Thyroid gland (tissue), 4 donors: ENCODE measurements at regions not wholly inside any gene's neighbourhood (a gene's known extent, or its start where the extent isn't known, plus 50 kb on each side); places are given as distances from the start of the nearest gene placed in this dataset.

ENCODE experiments used
- DNase-seq, 2 donors: peaks; one replicate each; pipeline ENCODE4 v3.0.0-alpha.2; 2019
- H3K27ac ChIP-seq, 3 donors: fragments of 200-600 bp; sonication (generic); 1 replicate in 2 of 3; 2 replicates in 1 of 3; pipeline ENCODE4 v1.5.1; 2016 to 2019; ENCODE audit warnings: mild to moderate bottlenecking in 1 of 3, moderate library complexity in 1 of 3
- H3K27me3 ChIP-seq: fragments of 200-600 bp; sonication (generic); one replicate; pipeline ENCODE4 v1.5.1; 2019
- H3K36me3 ChIP-seq, 2 donors: fragments of 200-600 bp; sonication (generic); one replicate each; pipeline ENCODE4 v1.5.1; 2016 to 2019
- H3K4me1 ChIP-seq, 2 donors: fragments of 200-600 bp; sonication (generic); one replicate each; pipeline ENCODE4 v1.5.1; 2017 to 2019
- H3K4me3 ChIP-seq, 3 donors: fragments of 200-600 bp; sonication (generic); replicated peaks in 1 of 3; 1 replicate in 2 of 3; 2 replicates in 1 of 3; pipeline ENCODE4 v1.5.1; 2016; ENCODE audit warnings: mild to moderate bottlenecking in 1 of 3
- H3K9me3 ChIP-seq: fragments of 200-600 bp; sonication (generic); one replicate; pipeline ENCODE4 v1.5.1; 2017
- POLR2A ChIP-seq, 2 donors: fragments of 450-650 bp; IDR thresholded peaks; one replicate each; pipeline ENCODE4 v1.6.1; 2017; ENCODE audit warnings: antibody characterized with exemption in 2 of 2, mild to moderate bottlenecking in 2 of 2, moderate library complexity in 1 of 2
- WGBS, 2 donors: methylation state at CpG; one replicate each; pipeline ENCODE4 v1.1.5; 2017; 5-methylcytosine and 5-hydroxymethylcytosine counted together
- intact Hi-C: fragments of 100-400 bp; cut with DNase I; formaldehyde crosslinking; loops from one replicate; pipeline ENCODE4 v1.15.1; 2023
- TF ChIP-seq, protein P1 (sequence below), 6 experiments: fragments of 200-600 bp in 3 of 6; fragments of 450-650 bp in 3 of 6; sonication (generic) in 3 of 6; IDR thresholded peaks; one replicate each; pipeline ENCODE4 v1.5.1; 2016 to 2019; ENCODE audit warnings: antibody characterized with exemption in 6 of 6, mild to moderate bottlenecking in 2 of 6, inconsistent platforms in 1 of 6, moderate library complexity in 1 of 6

DNA sequence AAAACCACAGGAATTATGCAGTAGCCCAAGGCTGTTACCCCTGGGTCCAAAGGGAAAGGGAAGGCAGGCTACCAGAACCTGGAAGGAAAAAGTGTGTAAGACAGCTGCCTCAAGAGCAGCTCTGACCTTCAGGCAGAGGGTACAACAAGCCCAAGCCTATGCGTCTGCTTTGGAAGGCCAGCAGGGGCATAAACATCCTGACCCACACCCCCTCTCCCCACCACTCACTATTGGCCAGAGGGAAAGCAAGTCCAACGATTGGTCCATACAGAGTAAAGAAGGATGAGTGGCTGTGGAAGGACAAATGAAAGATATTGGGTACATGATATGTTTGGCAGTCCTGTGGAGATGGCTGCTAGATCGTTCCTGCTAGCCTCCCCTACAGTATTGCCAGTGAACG lies 227.6 kb upstream of the HNRNPA3 start:
- Histone ChIP-seq H3K27me3 (peaks cover 8% of the 10 kb centered on the region), H3K27ac (no peak overlapping the region), H3K36me3 (no peaks in the 10 kb centered on the region), H3K9me3 (no peaks in the 10 kb centered on the region), H3K4me1 (no peaks in the 10 kb centered on the region), H3K4me3 (no peak overlapping the region)
- no peak for DNase-seq
- WGBS, 2 donors = 90% methylated on average over 4 of the region's 4 CpGs
- intact Hi-C loops = no loop called here
- TF ChIP-seq, protein P1, sequence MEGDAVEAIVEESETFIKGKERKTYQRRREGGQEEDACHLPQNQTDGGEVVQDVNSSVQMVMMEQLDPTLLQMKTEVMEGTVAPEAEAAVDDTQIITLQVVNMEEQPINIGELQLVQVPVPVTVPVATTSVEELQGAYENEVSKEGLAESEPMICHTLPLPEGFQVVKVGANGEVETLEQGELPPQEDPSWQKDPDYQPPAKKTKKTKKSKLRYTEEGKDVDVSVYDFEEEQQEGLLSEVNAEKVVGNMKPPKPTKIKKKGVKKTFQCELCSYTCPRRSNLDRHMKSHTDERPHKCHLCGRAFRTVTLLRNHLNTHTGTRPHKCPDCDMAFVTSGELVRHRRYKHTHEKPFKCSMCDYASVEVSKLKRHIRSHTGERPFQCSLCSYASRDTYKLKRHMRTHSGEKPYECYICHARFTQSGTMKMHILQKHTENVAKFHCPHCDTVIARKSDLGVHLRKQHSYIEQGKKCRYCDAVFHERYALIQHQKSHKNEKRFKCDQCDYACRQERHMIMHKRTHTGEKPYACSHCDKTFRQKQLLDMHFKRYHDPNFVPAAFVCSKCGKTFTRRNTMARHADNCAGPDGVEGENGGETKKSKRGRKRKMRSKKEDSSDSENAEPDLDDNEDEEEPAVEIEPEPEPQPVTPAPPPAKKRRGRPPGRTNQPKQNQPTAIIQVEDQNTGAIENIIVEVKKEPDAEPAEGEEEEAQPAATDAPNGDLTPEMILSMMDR (IDR thresholded peaks at IDR 0.05) = no peak
- no peak for TF ChIP-seq POLR2A (IDR thresholded peaks at IDR 0.05)

GRCh38 chr2:176985871-176986270 lies 226.7 kb upstream of the HNRNPA3 start:
- H3K4me1 ChIP-seq = no peaks in the 10 kb centered on the region
- intact Hi-C loops = no loop called here
- H3K9me3 ChIP-seq = no peaks in the 10 kb centered on the region
- H3K27ac ChIP-seq = no peak overlapping the region
- 88% methylated on average over 2 of the region's 2 CpGs for WGBS, 2 donors
- H3K27me3 ChIP-seq = peaks cover 8% of the 10 kb centered on the region
- TF ChIP-seq, protein P1 (IDR thresholded peaks at IDR 0.05) = no peak
- TF ChIP-seq POLR2A (IDR thresholded peaks at IDR 0.05) = no peak
- H3K4me3 ChIP-seq = no peak overlapping the region
- DNase-seq = no peak
- no peaks in the 10 kb centered on the region for H3K36me3 ChIP-seq

DNA sequence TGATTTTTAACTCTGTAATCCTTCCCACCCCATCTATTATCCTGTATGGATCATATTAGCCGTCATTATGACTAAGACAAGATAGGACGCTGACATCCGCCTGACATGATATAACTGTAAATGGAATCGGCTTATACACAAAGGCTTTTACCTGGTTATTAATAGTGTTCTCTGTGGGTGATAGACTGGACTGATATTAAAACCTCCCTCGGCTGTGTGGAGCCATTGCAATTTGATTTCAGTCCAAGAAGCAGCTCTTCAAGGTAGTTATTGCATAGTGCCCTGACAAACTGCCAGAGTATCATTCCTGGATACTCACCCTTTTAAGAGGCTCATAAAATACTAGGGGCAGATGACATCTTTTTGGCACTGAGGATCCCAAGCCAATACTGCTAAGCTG lies 226.1 kb upstream of the HNRNPA3 start:
- Histone ChIP-seq H3K27ac (no peak overlapping the region), H3K9me3 (no peaks in the 10 kb centered on the region), H3K4me3 (no peak overlapping the region), H3K27me3 (peaks cover 8% of the 10 kb centered on the region), H3K4me1 (no peaks in the 10 kb centered on the region), H3K36me3 (no peaks in the 10 kb centered on the region)
- no peak for DNase-seq
- WGBS, 2 donors = 78 to 79% methylated on average over 5 of the region's 5 CpGs
- no peak for TF ChIP-seq POLR2A (IDR thresholded peaks at IDR 0.05)
- TF ChIP-seq, protein P1 (IDR thresholded peaks at IDR 0.05) = no peak
- intact Hi-C loops = no loop called here

DNA sequence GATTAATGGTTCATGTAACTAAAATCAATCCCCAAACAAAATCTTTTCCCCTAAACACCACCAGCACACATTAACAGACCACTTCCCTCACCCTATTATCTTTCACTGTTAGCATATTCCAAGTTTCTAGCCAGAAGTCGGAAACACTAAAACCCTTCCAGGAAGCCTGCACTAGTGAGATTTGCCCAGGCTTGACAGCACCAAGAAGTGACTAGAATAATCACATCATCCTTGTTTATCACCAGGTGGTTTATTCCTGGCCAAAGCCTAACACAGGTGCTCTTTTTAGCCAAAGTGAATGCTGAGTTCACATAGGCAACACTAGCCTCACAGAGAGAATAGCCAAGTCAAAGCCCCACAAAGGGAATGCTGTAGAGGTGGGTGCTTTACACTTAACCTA lies 221.2 kb upstream of the HNRNPA3 start:
- Histone ChIP-seq H3K4me3 (no peak overlapping the region), H3K4me1 (no peaks in the 10 kb centered on the region), H3K27ac (no peak overlapping the region), H3K27me3 (no peaks in the 10 kb centered on the region), H3K36me3 (no peaks in the 10 kb centered on the region), H3K9me3 (no peaks in the 10 kb centered on the region)
- TF ChIP-seq, protein P1 (IDR thresholded peaks at IDR 0.05) = no peak
- TF ChIP-seq POLR2A (IDR thresholded peaks at IDR 0.05) = no peak
- 84 to 91% methylated on average over 1 of the region's 1 CpG for WGBS, 2 donors
- DNase-seq = no peak
- intact Hi-C loops = no loop called here

DNA sequence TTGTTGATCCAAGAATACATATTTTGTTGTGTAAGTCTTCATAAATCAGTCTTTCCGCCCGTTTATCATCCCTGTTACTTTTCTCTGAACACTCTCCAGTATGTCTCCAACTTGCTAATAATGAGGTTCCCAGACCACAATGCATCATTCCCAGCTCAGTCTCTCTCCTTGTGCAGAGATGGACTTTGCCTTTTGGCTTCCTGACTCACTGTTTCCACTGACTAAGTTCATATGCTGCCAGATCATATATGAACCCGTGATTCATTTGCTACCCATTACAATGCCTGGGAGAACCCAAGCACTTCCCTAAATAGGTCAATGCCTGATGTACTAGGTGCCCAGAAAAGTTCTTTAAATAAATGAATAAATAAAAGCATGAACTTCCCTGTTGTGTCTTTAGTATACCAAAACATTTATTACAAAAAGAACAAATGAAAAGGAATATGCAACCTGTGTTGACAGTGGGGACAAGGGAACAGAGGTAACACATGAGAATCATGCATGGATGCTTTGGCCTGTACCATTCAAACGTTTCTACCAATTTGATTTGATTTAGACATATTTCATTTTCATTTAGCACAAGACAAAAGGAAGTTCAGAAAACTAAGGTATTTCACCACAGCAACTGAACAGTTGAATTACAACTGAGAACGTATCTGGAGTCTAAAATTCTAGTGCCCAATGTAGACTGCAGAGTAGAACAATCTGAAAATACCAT lies 215.4 kb upstream of the HNRNPA3 start:
- Histone ChIP-seq H3K27me3 (no peaks in the 10 kb centered on the region), H3K9me3 (no peaks in the 10 kb centered on the region), H3K36me3 (no peaks in the 10 kb centered on the region), H3K4me3 (no peak overlapping the region), H3K27ac (peak overlapping the region in 1 of 3 donors; percentile 15), H3K4me1 (peaks cover 23 to 39% of the 10 kb centered on the region in 2 donors)
- 54 to 61% methylated on average over 5 of the region's 5 CpGs for WGBS, 2 donors
- no peak for DNase-seq
- intact Hi-C loops = no loop called here
- no peak for TF ChIP-seq POLR2A (IDR thresholded peaks at IDR 0.05)
- TF ChIP-seq, protein P1 (IDR thresholded peaks at IDR 0.05) = no peak
